CD4-positive, alpha-beta T cell treated with Interleukin-12 subunit alpha and Interleukin-12 subunit beta, for 1 hour (primary cell): ENCODE measurements at regions not wholly inside any gene's neighbourhood (a gene's known extent, or its start where the extent isn't known, plus 50 kb on each side); places are given as distances from the start of the nearest gene placed in this dataset.

Experiments
- DNase-seq: peaks from one replicate; pipeline ENCODE4 v3.0.0-alpha.2; 2020

- no peak for DNase-seq
Observed at GRCh38 chr2:120461546-120462537, 115.9 kb downstream of the INHBB start.

- DNase-seq: no peak
Observed at GRCh38 chr2:120463527-120463926, 117.6 kb downstream of the INHBB start.

DNA sequence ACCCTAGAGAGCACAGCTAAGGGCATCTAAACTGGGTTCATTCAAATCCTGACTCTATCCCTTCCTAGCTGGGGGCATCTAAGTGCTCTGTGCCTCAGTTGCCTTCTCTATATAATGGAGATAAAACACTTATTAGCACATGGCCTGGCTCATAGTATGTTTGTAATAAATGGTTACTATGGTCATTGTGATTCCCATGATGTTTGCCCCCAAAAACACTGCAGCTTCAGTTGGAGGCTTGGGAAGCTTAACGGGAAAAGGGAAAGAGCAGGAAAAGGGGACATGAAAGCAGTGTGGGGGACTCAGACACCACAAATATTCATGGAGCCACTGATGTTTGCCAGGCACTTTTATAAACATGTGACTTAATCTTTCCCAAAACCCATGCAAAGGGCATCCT lies 118.1 kb downstream of the INHBB start:
- DNase-seq: no peak

DNA sequence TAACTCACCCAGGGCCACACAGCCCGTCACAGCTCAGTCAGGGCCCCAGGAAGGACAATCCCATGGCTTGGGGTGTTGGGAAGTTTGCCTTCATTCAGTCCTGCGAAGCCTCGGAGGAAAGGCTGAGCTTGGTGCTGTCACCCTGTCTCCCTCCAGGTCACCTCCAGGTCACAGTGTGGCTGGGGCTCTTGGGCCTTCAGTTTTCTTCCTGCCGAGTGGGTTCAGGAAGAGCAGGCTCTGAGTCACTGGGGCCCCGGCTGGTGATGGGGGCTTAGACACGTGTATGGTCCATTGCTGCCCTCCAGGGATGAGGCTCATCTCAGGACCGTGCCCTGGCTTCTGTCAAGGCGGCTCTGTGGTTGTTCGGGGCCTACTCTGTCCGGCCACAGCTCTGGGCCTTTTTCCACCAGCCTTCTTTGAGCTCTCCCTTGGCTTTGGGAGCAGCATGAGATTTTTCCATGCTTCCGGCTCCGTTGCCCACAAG lies 118.6 kb downstream of the INHBB start:
- DNase-seq: no peak

DNA sequence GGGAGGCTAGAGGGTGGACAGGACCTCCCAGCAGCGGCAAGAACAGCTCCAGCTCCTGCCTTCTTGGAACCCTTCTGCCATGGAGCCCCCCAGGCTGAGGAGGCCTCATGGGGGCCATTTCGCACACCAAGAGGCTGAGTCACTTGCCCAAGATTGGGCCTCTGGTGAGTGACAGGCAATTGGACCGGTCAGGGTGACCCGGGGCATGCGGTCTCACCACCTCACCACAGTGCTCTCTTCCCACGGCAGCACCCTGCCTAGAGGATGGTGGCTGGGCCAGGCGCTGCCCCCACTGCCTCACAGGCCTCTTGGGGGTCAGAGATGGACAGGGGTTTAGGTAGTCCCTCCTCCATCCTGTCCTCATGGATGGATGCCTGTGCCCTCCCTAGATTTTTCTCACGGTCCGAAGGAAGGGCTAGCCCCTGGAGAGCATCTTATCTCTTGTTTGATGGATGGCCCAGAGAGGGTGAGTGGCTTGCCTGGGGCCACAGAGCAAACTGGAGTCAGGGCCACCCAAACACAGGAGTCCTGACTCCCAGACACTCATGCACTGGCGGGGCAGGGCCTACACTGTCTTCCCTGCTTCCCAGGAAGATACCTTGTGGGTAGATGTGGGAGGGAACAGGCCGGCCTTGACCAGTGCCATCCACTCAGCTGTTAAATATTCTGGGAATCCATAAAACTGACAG lies 119.2 kb downstream of the INHBB start:
- DNase-seq: no peak

DNA sequence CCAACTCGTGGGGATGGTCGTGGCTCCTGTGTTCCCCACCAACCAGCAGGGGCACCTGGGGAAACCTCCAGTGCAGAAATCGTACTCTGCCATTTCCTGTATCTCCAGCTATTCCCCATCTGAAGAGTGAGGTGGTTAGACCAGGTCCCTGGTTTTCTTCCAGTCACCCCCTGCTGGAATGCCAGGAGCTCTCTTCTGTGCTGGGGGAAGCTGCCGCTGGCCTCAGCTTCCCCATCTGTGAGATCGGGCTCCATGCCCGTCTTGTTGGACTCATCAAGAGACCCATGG lies 119.7 kb downstream of the INHBB start:
- DNase-seq: no peak

GRCh38 chr2:120465989-120466703 lies 120.2 kb downstream of the INHBB start:
- DNase-seq: no peak

DNA sequence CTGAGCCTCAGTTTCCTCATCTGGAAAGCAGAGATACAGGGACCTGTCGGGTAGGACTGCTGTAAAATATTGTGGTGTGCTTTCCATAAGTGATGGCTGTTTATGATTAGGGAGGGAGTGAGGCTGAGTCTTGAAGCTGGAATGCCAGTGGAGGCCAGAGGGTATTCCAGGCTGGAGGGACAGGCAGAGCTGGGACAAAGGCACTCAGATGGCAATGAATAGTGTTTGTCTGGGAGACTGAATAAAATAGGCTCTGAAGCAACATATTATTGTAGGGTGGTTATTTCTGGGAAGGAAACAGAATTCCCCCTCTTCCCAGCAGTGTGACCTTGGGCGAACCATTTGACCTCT lies 120.7 kb downstream of the INHBB start:
- no peak for DNase-seq

- DNase-seq: no peak
Observed at GRCh38 chr2:120468136-120468535, 122.2 kb downstream of the INHBB start.

- DNase-seq: no peak
Observed at GRCh38 chr2:120469426-120469825, 123.5 kb downstream of the INHBB start.

GRCh38 chr2:120470041-120470965 lies 124.4 kb downstream of the INHBB start:
- no peak for DNase-seq

- no peak for DNase-seq
Observed at GRCh38 chr2:120471166-120471565, 125.2 kb downstream of the INHBB start.

DNA sequence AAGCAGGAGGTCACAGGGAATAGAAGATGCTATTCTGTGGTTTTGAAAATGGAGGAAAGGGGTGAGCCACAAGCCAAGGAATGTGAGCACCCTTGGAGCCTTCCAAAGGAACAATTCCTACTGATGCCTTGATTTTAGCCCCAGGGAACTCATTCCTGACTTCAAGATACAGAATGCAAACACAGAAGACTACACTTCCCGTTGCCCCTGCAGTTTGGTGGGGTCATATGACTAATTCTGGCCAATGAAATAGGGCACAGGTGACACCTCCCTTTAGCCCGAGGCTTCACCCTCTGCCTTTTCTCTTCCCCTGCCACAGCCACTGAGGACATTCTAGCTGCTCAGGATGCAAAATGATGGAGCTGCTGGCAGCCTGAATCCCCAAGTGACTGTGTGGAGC lies 126.1 kb downstream of the INHBB start:
- no peak for DNase-seq

DNA sequence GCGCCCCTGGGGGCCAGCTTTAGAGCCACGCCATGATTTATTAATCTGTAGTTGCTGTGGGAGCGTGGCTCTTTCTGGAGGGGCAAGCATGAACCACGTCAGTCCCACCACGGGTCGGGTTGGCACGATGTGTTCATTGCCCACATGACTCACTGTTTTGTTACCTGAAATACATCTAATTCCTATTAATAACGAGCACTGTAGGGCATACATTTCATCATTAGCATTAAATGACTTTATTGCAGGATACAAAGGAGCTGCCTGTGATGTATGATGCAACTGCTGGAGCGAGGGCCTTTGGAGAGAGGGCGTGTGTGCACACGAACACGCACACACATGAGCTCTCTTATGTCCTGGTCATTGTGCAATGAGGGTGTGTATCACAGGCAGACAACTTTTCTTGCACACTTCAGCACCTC lies 127.0 kb downstream of the INHBB start:
- no peak for DNase-seq

DNA sequence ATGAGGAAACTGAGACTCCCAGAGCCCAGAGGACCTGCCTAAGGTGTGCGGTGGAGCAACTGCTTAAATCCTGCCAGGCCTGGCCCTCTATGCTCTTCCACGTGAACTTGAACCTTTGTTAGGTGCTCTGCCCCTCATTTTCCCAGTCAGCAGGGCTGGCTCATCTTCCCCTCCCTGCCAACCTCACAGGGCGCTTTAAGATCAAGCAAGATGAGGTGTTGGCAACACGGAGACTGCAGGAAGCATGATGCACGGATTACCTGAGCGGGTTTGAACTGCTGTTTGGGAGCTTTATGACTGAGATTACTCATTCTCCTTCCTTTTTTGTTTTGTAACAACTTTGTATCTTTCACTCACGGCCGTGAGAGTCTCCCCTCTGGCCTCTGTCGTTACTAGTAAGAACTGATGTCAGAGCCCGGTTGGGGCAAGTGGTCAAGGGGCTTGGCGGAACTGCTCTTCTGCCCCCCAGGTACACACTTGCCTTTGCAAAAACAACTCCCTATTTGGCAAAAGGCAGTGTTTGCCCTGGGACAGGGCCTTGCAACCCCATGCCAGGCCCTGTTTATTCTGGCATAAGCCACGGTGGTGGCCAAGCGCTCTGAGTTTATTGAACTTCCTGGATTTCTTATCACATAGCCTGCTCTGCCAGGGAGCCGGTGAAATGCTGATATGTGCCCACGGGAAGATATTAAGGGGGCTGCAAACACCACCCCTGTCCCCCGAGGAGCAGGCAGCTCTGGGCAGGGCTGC lies 127.8 kb downstream of the INHBB start:
- DNase-seq: no peak

DNA sequence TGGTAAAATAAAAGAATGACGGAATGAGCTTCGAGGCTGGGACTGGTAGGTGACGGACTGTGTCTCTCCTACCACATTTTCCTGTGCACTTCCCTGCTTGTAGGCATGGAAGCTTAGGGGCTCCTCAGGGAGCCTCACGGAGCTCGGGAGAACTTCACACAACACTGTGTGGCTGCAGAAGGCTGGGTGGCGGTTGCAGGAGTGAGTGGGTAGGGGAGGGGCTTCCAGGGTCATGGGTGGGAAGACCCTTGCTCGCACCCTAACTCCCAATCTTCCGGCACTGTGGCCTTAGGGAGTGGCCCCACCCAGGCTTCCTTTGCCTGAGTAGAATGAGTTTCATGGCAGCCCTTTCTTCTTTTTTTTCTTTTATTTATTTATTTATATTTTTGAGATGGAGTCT lies 128.6 kb downstream of the INHBB start:
- DNase-seq: no peak

GRCh38 chr2:120476141-120476540 lies 130.2 kb downstream of the INHBB start:
- no peak for DNase-seq

DNA sequence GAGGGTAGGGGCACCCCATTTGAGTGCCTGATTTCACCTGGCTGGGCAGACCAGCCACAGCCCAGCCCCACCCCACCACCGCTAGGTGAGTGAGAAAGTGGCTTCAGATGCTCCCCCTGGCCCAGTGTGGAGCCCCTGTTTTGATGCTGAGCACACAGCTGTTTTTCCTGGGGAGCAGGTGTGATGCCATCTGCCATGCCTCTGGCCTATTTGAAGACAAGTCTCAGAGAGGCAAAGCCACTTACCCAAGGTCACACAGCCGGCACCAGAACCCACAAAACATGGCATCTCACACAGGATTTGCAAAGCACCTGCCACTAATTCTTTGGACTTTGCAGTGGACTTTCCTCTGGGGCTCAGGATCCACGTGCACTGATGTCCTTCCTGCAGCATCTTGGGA lies 131.3 kb downstream of the INHBB start:
- DNase-seq: no peak

DNA sequence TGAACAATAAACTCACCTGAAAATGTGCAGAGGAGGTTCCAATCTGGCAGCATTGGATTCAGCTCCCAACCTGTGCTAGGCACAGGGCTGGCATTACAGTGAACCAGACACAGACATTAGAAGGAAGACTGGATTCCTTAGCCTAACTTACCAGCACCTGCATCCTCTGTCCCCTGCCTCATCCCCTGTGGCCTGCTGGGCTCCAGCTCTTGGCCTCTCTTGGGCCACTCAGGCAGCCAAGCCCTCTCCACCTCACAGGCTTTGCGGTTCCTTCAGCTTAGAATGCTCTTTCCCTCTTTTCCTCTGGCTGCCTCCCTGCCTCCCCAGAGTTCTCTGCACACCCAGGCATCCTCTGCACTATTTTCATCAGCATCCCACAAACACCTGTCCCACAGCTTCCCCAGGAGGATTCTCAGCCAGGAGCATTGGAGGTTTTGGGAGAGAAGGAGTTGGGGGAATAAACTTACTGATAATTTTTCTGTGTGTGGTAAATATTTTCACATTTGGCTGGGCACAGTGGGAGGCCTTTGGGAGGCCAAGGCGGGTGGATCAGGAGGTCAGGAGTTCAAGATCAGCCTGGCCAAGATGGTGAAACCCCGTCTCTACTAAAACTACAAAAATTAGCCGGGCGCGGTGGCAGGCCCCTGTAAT lies 132.0 kb downstream of the INHBB start:
- no peak for DNase-seq

DNA sequence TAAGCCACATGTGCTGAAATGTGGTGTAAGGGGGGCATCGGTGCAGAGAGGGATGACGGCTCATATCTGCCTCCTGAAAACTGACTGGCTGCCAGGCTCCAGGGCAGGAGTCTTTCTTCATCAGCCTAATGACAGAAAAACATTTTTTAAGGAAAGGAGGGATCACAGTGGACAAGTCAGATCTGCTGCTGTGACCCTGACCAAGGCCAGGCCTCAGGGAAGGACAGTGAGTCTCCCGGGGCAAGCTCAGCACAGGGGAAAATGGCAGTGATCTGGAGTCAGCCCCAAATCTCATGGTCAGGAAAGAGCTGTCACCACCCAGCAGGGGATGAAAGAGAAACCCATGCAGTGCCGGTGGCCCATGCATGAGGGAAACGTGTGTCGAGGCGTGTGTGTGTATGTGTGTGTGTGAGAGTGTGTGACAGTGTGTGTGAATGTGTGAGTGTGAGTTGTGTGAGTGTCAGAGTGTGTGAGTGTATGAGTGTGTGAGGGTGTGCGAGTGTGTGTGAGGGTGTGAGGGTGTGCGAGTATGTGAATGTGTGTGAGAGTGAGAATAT lies 134.5 kb downstream of the INHBB start:
- no peak for DNase-seq

DNA sequence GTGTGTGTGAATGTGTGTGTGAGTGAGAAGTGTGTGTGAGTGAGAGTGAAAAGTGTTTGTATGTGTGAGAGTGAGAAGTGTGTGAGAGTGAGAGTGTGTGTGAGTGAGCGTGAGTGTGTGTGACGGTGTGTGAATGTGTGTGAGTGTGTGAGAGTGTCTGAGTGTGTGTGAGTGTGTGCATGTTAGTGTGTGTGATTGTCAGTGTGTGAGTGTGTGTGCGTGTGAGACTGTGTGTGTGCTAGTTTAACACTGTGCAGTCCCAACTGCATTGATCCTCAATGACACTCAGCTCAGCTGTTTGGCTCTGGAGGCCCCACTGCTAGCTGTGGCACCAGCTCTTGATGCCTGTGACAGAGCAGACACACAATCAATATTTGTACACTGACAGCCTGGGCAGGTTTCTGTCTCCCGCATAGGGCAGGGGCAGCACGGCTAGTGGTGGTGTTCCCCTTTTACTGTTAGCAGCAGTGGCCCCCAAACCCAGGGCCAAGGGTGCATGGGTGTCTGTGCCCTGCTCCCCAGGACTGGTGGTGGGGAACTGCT lies 135.0 kb downstream of the INHBB start:
- DNase-seq: no peak
